Skeletal muscle cell (primary cell): ENCODE measurements at regions not wholly inside any gene's neighbourhood (a gene's known extent, or its start where the extent isn't known, plus 50 kb on each side); places are given as distances from the start of the nearest gene placed in this dataset.
"Not testable (repeated sequence)": the region's sequence is repeated elsewhere in the genome, so short reads cannot be mapped to it uniquely, and the experiment has no call there.

ENCODE experiments used
- DNase-seq: peaks from one replicate; pipeline ENCODE4 v3.0.0-alpha.2; 2010; ENCODE audit warnings: low read depth
- H3K4me3 ChIP-seq: 2 replicates; pipeline ENCODE4 v1.5.1; 2011; ENCODE audit warnings: low read depth, mild to moderate bottlenecking, control low read depth, low read length, moderate library complexity

GRCh38 chr17:63019138-63019873, 53.3 kb downstream of the TANC2 start:
- no peak for DNase-seq
- H3K4me3 ChIP-seq: no peak overlapping the region

- no peak for DNase-seq
- no peak overlapping the region for H3K4me3 ChIP-seq
Measured at GRCh38 chr17:63022567-63022966, 56.5 kb downstream of the TANC2 start.

- no peak for DNase-seq
- H3K4me3 ChIP-seq: no peak overlapping the region
Measured at GRCh38 chr17:63023049-63023448, 57.0 kb downstream of the TANC2 start.

GRCh38 chr17:63024201-63024600, 58.2 kb downstream of the TANC2 start:
- no peak for DNase-seq
- no peak overlapping the region for H3K4me3 ChIP-seq

- DNase-seq: no peak
- H3K4me3 ChIP-seq: no peak overlapping the region
Measured at GRCh38 chr17:63024716-63025115, 58.7 kb downstream of the TANC2 start.

GRCh38 chr17:63025637-63026036, 59.6 kb downstream of the TANC2 start:
- not testable (repeated sequence) for H3K4me3 ChIP-seq, DNase-seq

GRCh38 chr17:63029541-63029940, 63.5 kb downstream of the TANC2 start:
- DNase-seq: no peak

GRCh38 chr17:63032142-63032541, 66.1 kb downstream of the TANC2 start:
- no peak overlapping the region for H3K4me3 ChIP-seq
- no peak for DNase-seq

More at GRCh38 chr17:63029541-63029940, 63.5 kb downstream of the TANC2 start:
- no peak overlapping the region for H3K4me3 ChIP-seq

- no peak for DNase-seq
- H3K4me3 ChIP-seq: no peak overlapping the region
Measured at GRCh38 chr17:63033142-63033541, 67.1 kb downstream of the TANC2 start.

GRCh38 chr17:63035271-63035670, 69.2 kb downstream of the TANC2 start:
- DNase-seq: peak; percentile 88

GRCh38 chr17:63035695-63036094, 69.7 kb downstream of the TANC2 start:
- no peak for DNase-seq
- no peak overlapping the region for H3K4me3 ChIP-seq

More at GRCh38 chr17:63035271-63035670, 69.2 kb downstream of the TANC2 start:
- no peak overlapping the region for H3K4me3 ChIP-seq

GRCh38 chr17:63039342-63039741, 73.3 kb downstream of the TANC2 start:
- no peak overlapping the region for H3K4me3 ChIP-seq
- no peak for DNase-seq

GRCh38 chr17:63039899-63040602, 74.0 kb downstream of the TANC2 start:
- no peak for DNase-seq

GRCh38 chr17:63040816-63041215, 74.8 kb downstream of the TANC2 start:
- no peak overlapping the region for H3K4me3 ChIP-seq
- DNase-seq: no peak

More at GRCh38 chr17:63039899-63040602, 74.0 kb downstream of the TANC2 start:
- H3K4me3 ChIP-seq: no peak overlapping the region

GRCh38 chr17:63041251-63041650, 75.2 kb downstream of the TANC2 start:
- no peak for DNase-seq

GRCh38 chr17:63041722-63042121, 75.7 kb downstream of the TANC2 start:
- DNase-seq: no peak
- no peak overlapping the region for H3K4me3 ChIP-seq

More at GRCh38 chr17:63041251-63041650, 75.2 kb downstream of the TANC2 start:
- H3K4me3 ChIP-seq: no peak overlapping the region

GRCh38 chr17:63042256-63042812, 76.3 kb downstream of the TANC2 start:
- DNase-seq: no peak
- no peak overlapping the region for H3K4me3 ChIP-seq

GRCh38 chr17:63057560-63057959, 91.5 kb downstream of the TANC2 start:
- not testable (repeated sequence) for H3K4me3 ChIP-seq, DNase-seq

- no peak for DNase-seq
- no peak overlapping the region for H3K4me3 ChIP-seq
Measured at GRCh38 chr17:63066158-63066813, 100.3 kb downstream of the TANC2 start.

GRCh38 chr17:63069245-63069644, 103.2 kb downstream of the TANC2 start:
- no peak overlapping the region for H3K4me3 ChIP-seq
- DNase-seq: no peak
